Right atrium auricular region (tissue), 2 donors: ENCODE measurements at regions not wholly inside any gene's neighbourhood (a gene's known extent, or its start where the extent isn't known, plus 50 kb on each side); places are given as distances from the start of the nearest gene placed in this dataset.

Experiments
- DNase-seq: peaks from one replicate; pipeline ENCODE4 v3.0.0-alpha.2; 2019; ENCODE audit warnings: low spot score
- H3K27ac ChIP-seq, 2 donors: fragments of 200-600 bp; sonication (generic); 1 replicate in 1 of 2; 2 replicates in 1 of 2; pipeline ENCODE4 v1.5.1; 2016 to 2019
- H3K27me3 ChIP-seq, 2 donors: fragments of 200-600 bp; sonication (generic); one replicate each; pipeline versions ENCODE4 v1.5.1 to v1.6.0; 2017 to 2019
- H3K36me3 ChIP-seq: fragments of 200-600 bp; sonication (generic); one replicate; pipeline ENCODE4 v1.5.1; 2016
- H3K4me1 ChIP-seq, 2 donors: fragments of 200-600 bp; sonication (generic); one replicate each; pipeline versions ENCODE4 v1.5.1 to v1.6.0; 2017 to 2019
- H3K4me3 ChIP-seq, 2 donors: fragments of 200-600 bp; sonication (generic); 1 replicate in 1 of 2; 2 replicates in 1 of 2; pipeline ENCODE4 v1.5.1; 2017 to 2019; ENCODE audit warnings: mild to moderate bottlenecking in 1 of 2, moderate library complexity in 1 of 2
- H3K9me3 ChIP-seq, 2 donors: fragments of 200-600 bp; sonication (generic); one replicate each; pipeline ENCODE4 v1.5.1; 2019
- TF ChIP-seq, protein P1 (sequence below), 2 donors: fragments of 200-600 bp; sonication (generic); IDR thresholded peaks; one replicate each; pipeline ENCODE4 v1.5.1; 2019; ENCODE audit warnings: antibody characterized with exemption in 2 of 2

GRCh38 chr19:32219392-32219791 lies 126.0 kb upstream of the ZNF507 start:
- Histone ChIP-seq H3K4me1 (no peaks in the 10 kb centered on the region), H3K27me3 (no peaks in the 10 kb centered on the region), H3K9me3 (peaks cover 0 to 6% of the 10 kb centered on the region in 2 donors), H3K27ac (no peak overlapping the region), H3K36me3 (no peaks in the 10 kb centered on the region), H3K4me3 (no peak overlapping the region)
- DNase-seq: no peak
- TF ChIP-seq, protein P1, sequence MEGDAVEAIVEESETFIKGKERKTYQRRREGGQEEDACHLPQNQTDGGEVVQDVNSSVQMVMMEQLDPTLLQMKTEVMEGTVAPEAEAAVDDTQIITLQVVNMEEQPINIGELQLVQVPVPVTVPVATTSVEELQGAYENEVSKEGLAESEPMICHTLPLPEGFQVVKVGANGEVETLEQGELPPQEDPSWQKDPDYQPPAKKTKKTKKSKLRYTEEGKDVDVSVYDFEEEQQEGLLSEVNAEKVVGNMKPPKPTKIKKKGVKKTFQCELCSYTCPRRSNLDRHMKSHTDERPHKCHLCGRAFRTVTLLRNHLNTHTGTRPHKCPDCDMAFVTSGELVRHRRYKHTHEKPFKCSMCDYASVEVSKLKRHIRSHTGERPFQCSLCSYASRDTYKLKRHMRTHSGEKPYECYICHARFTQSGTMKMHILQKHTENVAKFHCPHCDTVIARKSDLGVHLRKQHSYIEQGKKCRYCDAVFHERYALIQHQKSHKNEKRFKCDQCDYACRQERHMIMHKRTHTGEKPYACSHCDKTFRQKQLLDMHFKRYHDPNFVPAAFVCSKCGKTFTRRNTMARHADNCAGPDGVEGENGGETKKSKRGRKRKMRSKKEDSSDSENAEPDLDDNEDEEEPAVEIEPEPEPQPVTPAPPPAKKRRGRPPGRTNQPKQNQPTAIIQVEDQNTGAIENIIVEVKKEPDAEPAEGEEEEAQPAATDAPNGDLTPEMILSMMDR (IDR thresholded peaks at IDR 0.05): no peak

- Histone ChIP-seq H3K27ac (no peak overlapping the region), H3K9me3 (peaks cover 0 to 2% of the 10 kb centered on the region in 2 donors), H3K36me3 (no peaks in the 10 kb centered on the region), H3K27me3 (no peaks in the 10 kb centered on the region), H3K4me3 (no peak overlapping the region), H3K4me1 (no peaks in the 10 kb centered on the region)
- DNase-seq: peak; percentile 55
- TF ChIP-seq, protein P1 (IDR thresholded peaks at IDR 0.05): no peak
Measured at GRCh38 chr19:32219881-32220472, 125.4 kb upstream of the ZNF507 start.

DNA sequence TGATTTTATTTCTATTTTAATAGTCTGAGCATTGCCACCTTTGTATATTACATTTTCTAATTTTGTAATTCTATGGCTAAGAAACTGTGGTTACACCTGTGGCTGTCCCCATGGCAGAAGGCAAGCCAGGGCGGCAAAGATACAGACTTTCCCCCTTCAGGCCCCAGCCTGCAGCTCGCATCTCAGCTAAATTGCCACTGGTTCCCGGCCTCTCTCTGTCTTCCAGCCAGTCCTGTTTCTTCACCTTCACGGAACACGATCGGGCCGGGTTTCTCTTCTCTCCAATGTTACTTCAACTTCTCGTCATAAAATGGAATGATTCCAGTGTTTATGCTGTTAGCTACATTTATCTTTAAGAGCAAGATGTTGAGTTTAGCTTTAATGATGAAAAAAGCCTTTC lies 124.5 kb upstream of the ZNF507 start:
- TF ChIP-seq, protein P1 (IDR thresholded peaks at IDR 0.05): no peak
- H3K36me3 ChIP-seq: no peaks in the 10 kb centered on the region
- no peak overlapping the region for H3K4me3 ChIP-seq
- DNase-seq: no peak
- H3K27me3 ChIP-seq: no peaks in the 10 kb centered on the region
- H3K4me1 ChIP-seq: no peaks in the 10 kb centered on the region
- H3K9me3 ChIP-seq: no peaks in the 10 kb centered on the region
- H3K27ac ChIP-seq: no peak overlapping the region

- TF ChIP-seq, protein P1 (IDR thresholded peaks at IDR 0.05): no peak
- H3K4me1 ChIP-seq: no peaks in the 10 kb centered on the region
- DNase-seq: peak; percentile 18
- H3K27me3 ChIP-seq: no peaks in the 10 kb centered on the region
- no peak overlapping the region for H3K4me3 ChIP-seq
- no peaks in the 10 kb centered on the region for H3K36me3 ChIP-seq
- H3K27ac ChIP-seq: no peak overlapping the region
- H3K9me3 ChIP-seq: no peaks in the 10 kb centered on the region
Measured at GRCh38 chr19:32222556-32222955, 122.9 kb upstream of the ZNF507 start.

DNA sequence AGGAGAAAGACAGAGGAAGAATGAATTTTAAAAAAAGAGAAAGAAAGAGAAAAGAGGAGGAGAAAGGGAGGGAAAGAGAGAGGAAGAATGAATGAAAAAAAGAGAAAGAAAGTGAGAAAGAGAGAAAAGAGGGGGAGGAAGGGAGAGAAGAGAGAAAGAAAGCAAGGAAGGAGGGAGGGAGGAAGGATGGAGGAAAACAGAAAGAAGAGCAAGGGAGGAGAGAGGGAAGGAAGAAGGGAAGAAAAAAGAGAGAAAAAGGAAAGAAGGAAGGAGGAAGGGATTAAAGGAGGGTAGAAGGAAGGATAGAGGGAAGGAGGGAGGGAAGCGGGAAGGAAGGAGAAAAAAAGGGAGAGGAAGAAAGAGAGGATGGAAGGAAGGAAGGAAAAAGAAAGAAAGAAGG lies 122.3 kb upstream of the ZNF507 start:
- H3K9me3 ChIP-seq: no peaks in the 10 kb centered on the region

More for the DNA sequence above, 122.3 kb upstream of the ZNF507 start:
- H3K4me3 ChIP-seq: no peak overlapping the region
- no peaks in the 10 kb centered on the region for H3K27me3 ChIP-seq
- no peaks in the 10 kb centered on the region for H3K36me3 ChIP-seq
- DNase-seq: no peak
- H3K4me1 ChIP-seq: no peaks in the 10 kb centered on the region
- no peak overlapping the region for H3K27ac ChIP-seq
- TF ChIP-seq, protein P1 (IDR thresholded peaks at IDR 0.05): no peak
